ENCODE measurements at regions not wholly inside any gene's neighbourhood (a gene's known extent, or its start where the extent isn't known, plus 50 kb on each side); places are given as distances from the start of the nearest gene placed in this dataset.

- no peak for DNase-seq (ENCODE audit: low read depth in 1 of 2, low spot score in 1 of 2)
- no peak overlapping the region for H3K4me3 ChIP-seq (replicated peaks; ENCODE audit: insufficient read depth, low read length)
- H3K27ac ChIP-seq (replicated peaks), result no peak overlapping the region
- H3K27me3 ChIP-seq (ENCODE audit: insufficient read depth, poor library complexity, severe bottlenecking), result peaks cover 2% of the 10 kb centered on the region
- TF ChIP-seq, protein P1, sequence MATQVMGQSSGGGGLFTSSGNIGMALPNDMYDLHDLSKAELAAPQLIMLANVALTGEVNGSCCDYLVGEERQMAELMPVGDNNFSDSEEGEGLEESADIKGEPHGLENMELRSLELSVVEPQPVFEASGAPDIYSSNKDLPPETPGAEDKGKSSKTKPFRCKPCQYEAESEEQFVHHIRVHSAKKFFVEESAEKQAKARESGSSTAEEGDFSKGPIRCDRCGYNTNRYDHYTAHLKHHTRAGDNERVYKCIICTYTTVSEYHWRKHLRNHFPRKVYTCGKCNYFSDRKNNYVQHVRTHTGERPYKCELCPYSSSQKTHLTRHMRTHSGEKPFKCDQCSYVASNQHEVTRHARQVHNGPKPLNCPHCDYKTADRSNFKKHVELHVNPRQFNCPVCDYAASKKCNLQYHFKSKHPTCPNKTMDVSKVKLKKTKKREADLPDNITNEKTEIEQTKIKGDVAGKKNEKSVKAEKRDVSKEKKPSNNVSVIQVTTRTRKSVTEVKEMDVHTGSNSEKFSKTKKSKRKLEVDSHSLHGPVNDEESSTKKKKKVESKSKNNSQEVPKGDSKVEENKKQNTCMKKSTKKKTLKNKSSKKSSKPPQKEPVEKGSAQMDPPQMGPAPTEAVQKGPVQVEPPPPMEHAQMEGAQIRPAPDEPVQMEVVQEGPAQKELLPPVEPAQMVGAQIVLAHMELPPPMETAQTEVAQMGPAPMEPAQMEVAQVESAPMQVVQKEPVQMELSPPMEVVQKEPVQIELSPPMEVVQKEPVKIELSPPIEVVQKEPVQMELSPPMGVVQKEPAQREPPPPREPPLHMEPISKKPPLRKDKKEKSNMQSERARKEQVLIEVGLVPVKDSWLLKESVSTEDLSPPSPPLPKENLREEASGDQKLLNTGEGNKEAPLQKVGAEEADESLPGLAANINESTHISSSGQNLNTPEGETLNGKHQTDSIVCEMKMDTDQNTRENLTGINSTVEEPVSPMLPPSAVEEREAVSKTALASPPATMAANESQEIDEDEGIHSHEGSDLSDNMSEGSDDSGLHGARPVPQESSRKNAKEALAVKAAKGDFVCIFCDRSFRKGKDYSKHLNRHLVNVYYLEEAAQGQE (IDR thresholded peaks at IDR 0.05; ENCODE audit: insufficient replicate concordance, low read depth), result no peak
- TF ChIP-seq CTCF (IDR thresholded peaks at IDR 0.05; ENCODE audit: insufficient read depth, low read length), result no peak
- no peak for TF ChIP-seq SPI1 (IDR thresholded peaks at IDR 0.05; ENCODE audit: borderline replicate concordance, low read depth)
- TF ChIP-seq GABPA (IDR thresholded peaks at IDR 0.05; ENCODE audit: low read depth), result no peak
- TF ChIP-seq POLR2AphosphoS5 (IDR thresholded peaks at IDR 0.05; ENCODE audit: low read depth), result no peak
Observed at GRCh38 chr1:56146449-56146848, 432.9 kb downstream of the PLPP3 start.

DNA sequence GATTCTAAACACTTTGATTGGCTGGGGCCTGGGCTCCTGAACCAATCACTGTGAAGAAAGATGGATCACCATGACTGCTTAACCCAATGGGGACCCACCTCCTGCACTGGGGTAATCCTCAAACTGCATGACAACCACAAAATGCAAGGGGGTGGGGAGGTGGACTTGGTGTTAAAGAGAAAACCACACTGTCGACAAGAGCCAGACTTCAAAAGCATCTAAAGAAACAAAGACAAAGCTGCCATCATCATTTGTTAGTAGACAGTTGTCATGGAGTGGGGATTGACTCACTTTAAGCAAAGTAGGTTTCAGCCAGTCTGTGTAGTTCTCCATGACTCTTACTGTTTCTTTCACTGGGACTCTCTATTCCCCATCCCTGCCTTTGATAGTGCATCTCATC, 433.8 kb downstream of the PLPP3 start:
- no peak overlapping the region for H3K4me3 ChIP-seq (replicated peaks; ENCODE audit: insufficient read depth, low read length)
- TF ChIP-seq CTCF (IDR thresholded peaks at IDR 0.05; ENCODE audit: insufficient read depth, low read length) (no peak), GABPA (IDR thresholded peaks at IDR 0.05; ENCODE audit: low read depth) (no peak)
- TF ChIP-seq, protein P1 (IDR thresholded peaks at IDR 0.05; ENCODE audit: insufficient replicate concordance, low read depth), result no peak
- no peak overlapping the region for H3K27ac ChIP-seq (replicated peaks)
- no peak for DNase-seq (ENCODE audit: low read depth in 1 of 2, low spot score in 1 of 2)
- H3K27me3 ChIP-seq (ENCODE audit: insufficient read depth, poor library complexity, severe bottlenecking), result peaks cover 2% of the 10 kb centered on the region

DNA sequence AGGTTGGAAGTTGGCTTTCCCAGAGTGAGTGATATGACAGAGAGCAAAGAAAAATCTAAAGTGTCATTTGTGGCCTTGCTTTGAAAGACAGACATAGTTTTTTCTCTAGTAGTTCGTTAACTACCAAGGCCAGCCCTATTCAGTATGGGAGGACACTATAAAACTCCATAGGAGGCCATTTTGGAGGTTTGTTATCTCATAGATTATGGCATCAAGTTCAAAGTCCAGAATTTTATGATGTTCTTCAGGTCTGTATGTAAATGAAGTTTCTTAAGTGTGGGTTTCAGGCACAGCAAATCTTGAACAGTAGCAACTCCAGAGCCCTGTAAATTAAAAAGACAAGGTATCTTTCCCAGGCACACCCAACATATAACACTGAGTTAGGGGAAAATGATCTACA, 437.1 kb downstream of the PLPP3 start:
- no peak for DNase-seq (ENCODE audit: low read depth in 1 of 2, low spot score in 1 of 2)
- Histone ChIP-seq H3K27ac (replicated peaks) (no peak overlapping the region), H3K4me3 (replicated peaks; ENCODE audit: insufficient read depth, low read length) (no peak overlapping the region), H3K27me3 (ENCODE audit: insufficient read depth, poor library complexity, severe bottlenecking) (peaks cover 2% of the 10 kb centered on the region)
- TF ChIP-seq SPI1 (IDR thresholded peaks at IDR 0.05; ENCODE audit: borderline replicate concordance, low read depth), result no peak

DNA sequence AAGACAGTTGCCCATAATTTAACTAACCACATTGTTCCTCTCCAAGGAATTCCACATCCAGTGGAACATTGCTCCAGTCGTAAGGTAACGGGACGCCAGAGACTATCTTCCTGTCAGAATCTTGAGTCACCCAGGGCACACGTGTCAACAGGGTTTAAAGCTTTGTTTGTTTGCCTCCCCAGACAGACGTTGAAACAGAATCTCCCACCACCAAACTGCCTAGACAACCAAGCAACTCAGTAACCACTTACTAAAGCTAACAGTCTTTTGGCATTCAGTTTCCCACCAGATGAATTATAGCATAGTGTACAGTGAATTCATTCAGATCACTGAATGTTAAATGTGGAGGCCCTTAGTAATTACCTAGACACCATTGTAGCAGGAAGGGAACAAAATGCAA, 439.5 kb downstream of the PLPP3 start:
- Histone ChIP-seq H3K4me3 (replicated peaks; ENCODE audit: insufficient read depth, low read length) (no peak overlapping the region), H3K27me3 (ENCODE audit: insufficient read depth, poor library complexity, severe bottlenecking) (peaks cover 2% of the 10 kb centered on the region), H3K27ac (replicated peaks) (no peak overlapping the region)
- no peak for DNase-seq (ENCODE audit: low read depth in 1 of 2, low spot score in 1 of 2)
- TF ChIP-seq CTCF (IDR thresholded peaks at IDR 0.05; ENCODE audit: insufficient read depth, low read length), result no peak
- TF ChIP-seq GABPA (IDR thresholded peaks at IDR 0.05; ENCODE audit: low read depth), result no peak
- TF ChIP-seq, protein P1 (IDR thresholded peaks at IDR 0.05; ENCODE audit: insufficient replicate concordance, low read depth), result no peak
- TF ChIP-seq POLR2AphosphoS5 (IDR thresholded peaks at IDR 0.05; ENCODE audit: low read depth), result no peak
- TF ChIP-seq SPI1 (IDR thresholded peaks at IDR 0.05; ENCODE audit: borderline replicate concordance, low read depth), result no peak
